Trophoblast cell (in vitro differentiated cells and primary cell): ENCODE measurements at regions not wholly inside any gene's neighbourhood (a gene's known extent, or its start where the extent isn't known, plus 50 kb on each side); places are given as distances from the start of the nearest gene placed in this dataset.

Experiments
- DNase-seq, 2 donors: peaks; one replicate each; pipeline ENCODE4 v3.0.0-alpha.2; 2016
- H2AFZ ChIP-seq: 2 replicates; pipeline ENCODE4 v1.6.1; 2013; ENCODE audit warnings: low read length, moderate library complexity, mild to moderate bottlenecking; ENCODE audit not compliant: insufficient read depth, poor library complexity
- H2AK5ac ChIP-seq: 2 replicates; pipeline ENCODE4 v1.6.1; 2013; ENCODE audit warnings: mild to moderate bottlenecking, low read length
- H2BK120ac ChIP-seq: 2 replicates; pipeline ENCODE4 v1.6.1; 2013; ENCODE audit warnings: low read length, mild to moderate bottlenecking, moderate library complexity; ENCODE audit not compliant: insufficient read depth, poor library complexity
- H2BK12ac ChIP-seq: 2 replicates; pipeline ENCODE4 v1.6.1; 2013; ENCODE audit warnings: mild to moderate bottlenecking, low read length, moderate library complexity
- H2BK5ac ChIP-seq: 2 replicates; pipeline ENCODE4 v1.6.1; 2013; ENCODE audit warnings: low read length, low read depth, moderate library complexity, mild to moderate bottlenecking; ENCODE audit not compliant: poor library complexity
- H3K14ac ChIP-seq: 2 replicates; pipeline ENCODE4 v1.6.1; 2013; ENCODE audit warnings: mild to moderate bottlenecking, low read length
- H3K18ac ChIP-seq: 2 replicates; pipeline ENCODE4 v1.6.1; 2013; ENCODE audit warnings: mild to moderate bottlenecking, low read length
- H3K23ac ChIP-seq: 2 replicates; pipeline ENCODE4 v1.6.1; 2013; ENCODE audit warnings: low read length
- H3K27ac ChIP-seq: 2 replicates; pipeline ENCODE4 v1.5.1; 2013; ENCODE audit warnings: low read depth, mild to moderate bottlenecking, inconsistent platforms, low read length, moderate library complexity
- H3K27me3 ChIP-seq: 2 replicates; pipeline ENCODE4 v1.6.1; 2013; ENCODE audit warnings: inconsistent platforms, mild to moderate bottlenecking, low read length, moderate library complexity; ENCODE audit not compliant: insufficient read depth
- H3K36me3 ChIP-seq, 2 experiments: 1 replicate in 1 of 2; 2 replicates in 1 of 2; pipeline ENCODE4 v1.6.1; 2013; ENCODE audit warnings: low read length in 2 of 2, mild to moderate bottlenecking in 2 of 2, moderate library complexity in 1 of 2; ENCODE audit not compliant: insufficient read depth in 2 of 2, control insufficient read depth in 1 of 2
- H3K4ac ChIP-seq: 2 replicates; pipeline ENCODE4 v1.6.1; 2013; ENCODE audit warnings: low read depth, mild to moderate bottlenecking, low read length, moderate library complexity
- H3K4me1 ChIP-seq, 2 experiments: 1 replicate in 1 of 2; 2 replicates in 1 of 2; pipeline ENCODE4 v1.6.1; 2013; ENCODE audit warnings: low read length in 2 of 2, mild to moderate bottlenecking in 2 of 2, moderate library complexity in 1 of 2; ENCODE audit not compliant: insufficient read depth in 2 of 2, control insufficient read depth in 1 of 2
- H3K4me2 ChIP-seq: 2 replicates; pipeline ENCODE4 v1.6.1; 2013; ENCODE audit warnings: inconsistent platforms, mild to moderate bottlenecking, low read length, moderate library complexity
- H3K4me3 ChIP-seq: 2 replicates; pipeline ENCODE4 v1.5.1; 2013; ENCODE audit warnings: mild to moderate bottlenecking, low read depth, low read length, inconsistent platforms
- H3K79me1 ChIP-seq: one replicate; pipeline ENCODE4 v1.6.1; 2013; ENCODE audit warnings: low read length
- H3K79me2 ChIP-seq: 2 replicates; pipeline ENCODE4 v1.6.1; 2013; ENCODE audit warnings: low read length, mild to moderate bottlenecking; ENCODE audit not compliant: control insufficient read depth, insufficient read depth, poor library complexity
- H3K9ac ChIP-seq: 2 replicates; pipeline ENCODE4 v1.6.1; 2013; ENCODE audit warnings: mild to moderate bottlenecking, low read length
- H3K9me3 ChIP-seq: 2 replicates; pipeline ENCODE4 v1.6.1; 2013; ENCODE audit warnings: low read depth, mild to moderate bottlenecking, control low read depth, inconsistent platforms, low read length; ENCODE audit not compliant: insufficient read depth
- H4K12ac ChIP-seq: 2 replicates; pipeline ENCODE4 v1.6.1; 2013; ENCODE audit warnings: low read depth, mild to moderate bottlenecking, low read length, moderate library complexity
- H4K8ac ChIP-seq: 2 replicates; pipeline ENCODE4 v1.6.1; 2013; ENCODE audit warnings: low read depth, mild to moderate bottlenecking, low read length, moderate library complexity
- H4K91ac ChIP-seq: one replicate; pipeline ENCODE4 v1.6.1; 2013; ENCODE audit warnings: low read depth, mild to moderate bottlenecking, low read length, moderate library complexity
- WGBS: extraction: QIAGEN DNeasy Blood & Tissue Kit; methylation state at CpG from one replicate; pipeline ENCODE4 v1.1.7; 2013; ENCODE audit warnings: missing lambda C conversion rate; ENCODE audit not compliant: insufficient read length, insufficient coverage; ENCODE audit errors: extremely low coverage; 5-methylcytosine and 5-hydroxymethylcytosine counted together

DNA sequence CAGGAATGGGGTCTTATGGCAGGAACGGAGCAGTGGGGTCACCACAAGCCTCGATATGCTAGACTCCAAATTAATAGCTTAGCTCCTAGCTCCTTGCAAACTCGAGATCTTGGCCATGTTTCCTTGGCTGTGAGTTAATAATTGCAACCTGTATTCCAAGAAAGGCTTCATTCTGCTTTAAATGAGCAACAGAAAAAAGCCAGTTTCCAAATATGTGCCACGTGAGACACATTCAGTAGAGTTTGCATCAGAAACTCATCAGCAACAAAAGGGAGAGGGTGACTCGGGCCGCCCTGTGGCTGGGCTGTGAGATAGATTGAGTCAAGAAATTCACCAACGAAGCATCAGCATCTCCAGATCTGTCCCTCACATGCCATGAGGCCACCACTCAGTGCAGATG, 112.0 kb downstream of the NPTX2 start:
- H3K36me3 ChIP-seq: no peaks in the 10 kb centered on the region
- no peak overlapping the region for H2AFZ ChIP-seq

DNA sequence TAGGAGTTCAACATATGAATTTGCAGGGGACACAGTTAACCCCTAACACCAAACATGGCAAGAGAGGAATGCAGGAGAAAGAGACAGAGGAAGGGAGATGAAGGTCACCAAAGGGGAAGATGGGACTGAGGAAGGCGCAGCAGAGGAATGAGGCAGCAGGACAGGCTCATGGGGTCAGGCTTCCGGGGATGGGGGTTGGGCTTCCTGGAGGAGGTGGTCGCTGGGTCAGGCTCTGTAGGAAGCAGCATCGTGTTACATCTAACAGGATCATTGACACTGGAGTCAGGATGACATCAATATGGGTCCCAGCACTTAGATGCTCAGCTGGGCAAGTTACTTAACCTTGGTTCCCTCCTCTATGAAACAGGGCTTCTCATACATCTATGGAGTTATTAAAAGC, 113.2 kb downstream of the NPTX2 start:
- no peak overlapping the region for H2AFZ ChIP-seq
- H3K4ac ChIP-seq: no peak overlapping the region
- no peak overlapping the region for H2BK5ac ChIP-seq
- no peak overlapping the region for H3K4me3 ChIP-seq
- H3K9ac ChIP-seq: no peak overlapping the region
- H3K4me1 ChIP-seq: no peaks in the 10 kb centered on the region
- H3K79me1 ChIP-seq: no peaks in the 10 kb centered on the region
- H3K14ac ChIP-seq: no peak overlapping the region
- DNase-seq: no peak
- H3K4me2 ChIP-seq: no peak overlapping the region
- H2AK5ac ChIP-seq: no peak overlapping the region
- H3K9me3 ChIP-seq: no peaks in the 10 kb centered on the region
- H3K23ac ChIP-seq: no peak overlapping the region
- no CpG with 5 or more reads among the region's 4 CpGs for WGBS
- no peak overlapping the region for H3K27ac ChIP-seq
- H2BK12ac ChIP-seq: no peak overlapping the region
- H4K91ac ChIP-seq: no peak overlapping the region
- no peaks in the 10 kb centered on the region for H3K27me3 ChIP-seq
- H4K8ac ChIP-seq: no peak overlapping the region
- no peak overlapping the region for H3K18ac ChIP-seq
- H4K12ac ChIP-seq: no peak overlapping the region
- no peaks in the 10 kb centered on the region for H3K79me2 ChIP-seq
- H3K36me3 ChIP-seq: no peaks in the 10 kb centered on the region
- H2BK120ac ChIP-seq: no peak overlapping the region

More for the DNA sequence above, 112.0 kb downstream of the NPTX2 start:
- Histone ChIP-seq H2BK12ac (no peak overlapping the region), H2BK5ac (no peak overlapping the region), H4K8ac (no peak overlapping the region), H3K79me2 (no peaks in the 10 kb centered on the region), H3K27me3 (no peaks in the 10 kb centered on the region), H4K91ac (no peak overlapping the region), H3K14ac (no peak overlapping the region), H3K9me3 (no peaks in the 10 kb centered on the region), H3K4me3 (no peak overlapping the region), H3K4me1 (no peaks in the 10 kb centered on the region), H3K23ac (no peak overlapping the region), H3K18ac (no peak overlapping the region), H3K27ac (no peak overlapping the region), H2BK120ac (no peak overlapping the region), H4K12ac (no peak overlapping the region), H3K79me1 (no peaks in the 10 kb centered on the region), H3K9ac (no peak overlapping the region), H3K4ac (no peak overlapping the region), H2AK5ac (no peak overlapping the region), H3K4me2 (no peak overlapping the region)
- no peak for DNase-seq
- WGBS: no CpG with 5 or more reads among the region's 7 CpGs

DNA sequence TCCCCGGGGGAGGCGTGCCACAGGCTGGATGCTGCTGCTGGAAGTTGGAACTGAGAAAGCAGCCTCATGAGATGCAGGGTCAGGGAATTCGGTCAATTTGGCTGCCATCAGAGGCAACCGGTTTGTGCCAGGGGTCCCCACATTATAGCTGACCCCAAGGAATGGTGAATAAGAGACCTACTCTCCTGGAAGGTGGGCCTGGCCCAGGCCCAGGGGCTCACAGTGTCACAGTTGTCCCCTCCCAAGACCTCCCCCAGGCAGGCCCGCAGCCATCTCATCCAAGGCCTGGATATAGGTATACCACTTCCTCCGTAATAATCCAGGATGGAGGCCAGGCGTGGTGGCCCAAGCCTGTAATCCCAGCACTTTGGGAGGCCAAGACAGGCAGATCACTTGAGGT, 114.6 kb downstream of the NPTX2 start:
- Histone ChIP-seq H2BK5ac (no peak overlapping the region), H3K9ac (no peak overlapping the region), H3K4me2 (no peak overlapping the region), H3K4me1 (no peaks in the 10 kb centered on the region), H3K4me3 (no peak overlapping the region), H3K4ac (no peak overlapping the region), H2BK12ac (no peak overlapping the region), H3K9me3 (no peaks in the 10 kb centered on the region), H3K27ac (no peak overlapping the region), H4K8ac (no peak overlapping the region), H3K36me3 (no peaks in the 10 kb centered on the region), H3K79me1 (no peaks in the 10 kb centered on the region), H4K12ac (no peak overlapping the region), H2BK120ac (no peak overlapping the region), H3K18ac (no peak overlapping the region), H3K79me2 (no peaks in the 10 kb centered on the region), H2AFZ (no peak overlapping the region), H3K23ac (no peak overlapping the region), H3K27me3 (no peaks in the 10 kb centered on the region), H4K91ac (no peak overlapping the region), H3K14ac (no peak overlapping the region), H2AK5ac (no peak overlapping the region)
- no CpG with 5 or more reads among the region's 7 CpGs for WGBS
- no peak for DNase-seq

DNA sequence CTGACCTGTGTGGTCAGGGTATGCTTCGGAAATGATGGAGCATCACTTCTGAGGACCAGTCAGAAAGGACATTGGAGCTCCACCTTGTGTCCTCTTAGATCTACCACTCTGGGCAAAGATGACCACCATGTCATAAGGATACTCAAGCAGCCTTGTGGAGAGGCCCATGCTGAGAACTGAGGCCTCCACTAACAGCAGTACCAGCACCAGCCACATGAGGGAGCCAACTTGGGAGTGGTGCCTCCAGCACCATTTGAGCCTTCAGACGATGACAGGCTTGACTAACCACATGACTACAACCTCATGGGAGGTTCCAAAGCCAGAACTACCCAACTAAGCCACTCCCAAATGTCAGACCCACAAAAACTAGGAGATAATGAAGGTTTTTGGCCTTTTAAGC, 116.0 kb downstream of the NPTX2 start:
- H2BK5ac ChIP-seq: no peak overlapping the region
- H3K79me2 ChIP-seq: no peaks in the 10 kb centered on the region
- H3K4ac ChIP-seq: no peak overlapping the region
- H2AFZ ChIP-seq: no peak overlapping the region
- H3K27me3 ChIP-seq: no peaks in the 10 kb centered on the region
- WGBS: no CpG with 5 or more reads among the region's 2 CpGs
- no peak overlapping the region for H3K4me2 ChIP-seq
- H2BK120ac ChIP-seq: no peak overlapping the region
- H3K4me1 ChIP-seq: no peaks in the 10 kb centered on the region
- no peak overlapping the region for H3K23ac ChIP-seq
- no peak overlapping the region for H2BK12ac ChIP-seq
- H4K91ac ChIP-seq: no peak overlapping the region
- no peaks in the 10 kb centered on the region for H3K9me3 ChIP-seq
- H3K36me3 ChIP-seq: no peaks in the 10 kb centered on the region
- H3K79me1 ChIP-seq: no peaks in the 10 kb centered on the region
- H3K27ac ChIP-seq: no peak overlapping the region
- H4K8ac ChIP-seq: no peak overlapping the region
- no peak overlapping the region for H2AK5ac ChIP-seq
- peak; percentile 45 to 69 for DNase-seq
- no peak overlapping the region for H3K14ac ChIP-seq
- H3K18ac ChIP-seq: no peak overlapping the region
- H4K12ac ChIP-seq: no peak overlapping the region
- no peak overlapping the region for H3K4me3 ChIP-seq
- H3K9ac ChIP-seq: no peak overlapping the region
